Peyer's patch (tissue), 4 donors: ENCODE measurements at regions not wholly inside any gene's neighbourhood (a gene's known extent, or its start where the extent isn't known, plus 50 kb on each side); places are given as distances from the start of the nearest gene placed in this dataset.
A peak's percentile ranks its signal among the peaks of the same experiment; 100 is the strongest.
"Not testable (repeated sequence)": the region's sequence is repeated elsewhere in the genome, so short reads cannot be mapped to it uniquely, and the experiment has no call there.

ENCODE experiments used
- DNase-seq, 3 donors: peaks; one replicate each; pipeline ENCODE4 v3.0.0-alpha.2; 2017 to 2019
- H3K27ac ChIP-seq, 4 donors: fragments of 200-600 bp; sonication (generic); one replicate each; pipeline ENCODE4 v1.5.1; 2016 to 2019
- H3K27me3 ChIP-seq, 2 donors: fragments of 200-600 bp; sonication (generic); one replicate each; pipeline ENCODE4 v1.5.1; 2019
- H3K36me3 ChIP-seq, 3 donors: fragments of 200-600 bp; sonication (generic); one replicate each; pipeline ENCODE4 v1.5.1; 2016 to 2019
- H3K4me1 ChIP-seq, 4 donors: fragments of 200-600 bp; sonication (generic); one replicate each; pipeline ENCODE4 v1.5.1; 2016 to 2019
- H3K4me3 ChIP-seq, 4 donors: fragments of 200-600 bp; sonication (generic); 1 replicate in 3 of 4; 2 replicates in 1 of 4; pipeline ENCODE4 v1.5.1; 2016 to 2019; ENCODE audit warnings: mild to moderate bottlenecking in 1 of 4
- H3K9me3 ChIP-seq, 4 donors: fragments of 200-600 bp; sonication (generic); one replicate each; pipeline ENCODE4 v1.5.1; 2016 to 2019; ENCODE audit warnings: mild to moderate bottlenecking in 1 of 4
- CTCF ChIP-seq, 6 experiments: fragments of 450-650 bp in 4 of 6; fragments of 200-600 bp in 2 of 6; sonication (generic) in 1 of 6; IDR thresholded peaks; one replicate each; pipeline ENCODE4 v1.5.1; 2017 to 2019; ENCODE audit warnings: antibody characterized with exemption in 6 of 6, mild to moderate bottlenecking in 3 of 6, moderate library complexity in 1 of 6
- POLR2A ChIP-seq, 2 donors: fragments of 450-650 bp; IDR thresholded peaks; one replicate each; pipeline ENCODE4 v1.5.1; 2017; ENCODE audit warnings: antibody characterized with exemption in 2 of 2, mild to moderate bottlenecking in 2 of 2, moderate library complexity in 2 of 2

GRCh38 chr14:47917344-47917954 is 242.0 kb upstream of the MDGA2 start:
- peak in 2 of 6 experiments; percentile 25 to 28 for TF ChIP-seq CTCF (IDR thresholded peaks at IDR 0.05)
- TF ChIP-seq POLR2A (IDR thresholded peaks at IDR 0.05) = no peak

GRCh38 chr14:47901141-47901540 is 225.7 kb upstream of the MDGA2 start:
- H3K9me3 ChIP-seq, H3K4me3 ChIP-seq, H3K4me1 ChIP-seq, DNase-seq, H3K36me3 ChIP-seq, H3K27ac ChIP-seq, H3K27me3 ChIP-seq: not testable (repeated sequence)

More at GRCh38 chr14:47917344-47917954, 242.0 kb upstream of the MDGA2 start:
- Histone ChIP-seq H3K4me3 (no peak overlapping the region), H3K27me3 (no peaks in the 10 kb centered on the region), H3K27ac (no peak overlapping the region), H3K4me1 (no peaks in the 10 kb centered on the region), H3K9me3 (no peaks in the 10 kb centered on the region), H3K36me3 (no peaks in the 10 kb centered on the region)
- no peak for DNase-seq

- H3K36me3 ChIP-seq = no peaks in the 10 kb centered on the region
- DNase-seq = no peak
- no peaks in the 10 kb centered on the region for H3K4me1 ChIP-seq
- H3K9me3 ChIP-seq = no peaks in the 10 kb centered on the region
- no peak overlapping the region for H3K4me3 ChIP-seq
- TF ChIP-seq CTCF (IDR thresholded peaks at IDR 0.05) (no peak), POLR2A (IDR thresholded peaks at IDR 0.05) (no peak)
- no peak overlapping the region for H3K27ac ChIP-seq
- no peaks in the 10 kb centered on the region for H3K27me3 ChIP-seq
These were observed 224.3 kb upstream of the MDGA2 start for GRCh38 chr14:47899685-47900084.

GRCh38 chr14:47874350-47874749 is 198.9 kb upstream of the MDGA2 start:
- no peaks in the 10 kb centered on the region for H3K9me3 ChIP-seq
- H3K27me3 ChIP-seq = no peaks in the 10 kb centered on the region
- TF ChIP-seq CTCF (IDR thresholded peaks at IDR 0.05) = no peak
- no peak for TF ChIP-seq POLR2A (IDR thresholded peaks at IDR 0.05)
- H3K27ac ChIP-seq = no peak overlapping the region
- H3K36me3 ChIP-seq = no peaks in the 10 kb centered on the region
- H3K4me3 ChIP-seq = no peak overlapping the region
- no peak for DNase-seq
- H3K4me1 ChIP-seq = no peaks in the 10 kb centered on the region

- Histone ChIP-seq H3K27me3 (no peaks in the 10 kb centered on the region), H3K4me3 (no peak overlapping the region), H3K4me1 (no peaks in the 10 kb centered on the region), H3K36me3 (no peaks in the 10 kb centered on the region), H3K9me3 (no peaks in the 10 kb centered on the region), H3K27ac (no peak overlapping the region)
- DNase-seq = no peak
- no peak for TF ChIP-seq POLR2A (IDR thresholded peaks at IDR 0.05)
- TF ChIP-seq CTCF (IDR thresholded peaks at IDR 0.05) = no peak
These were observed 197.2 kb upstream of the MDGA2 start for GRCh38 chr14:47872588-47872987.

- Histone ChIP-seq H3K4me3 (no peak overlapping the region), H3K36me3 (no peaks in the 10 kb centered on the region), H3K27me3 (no peaks in the 10 kb centered on the region), H3K27ac (no peak overlapping the region), H3K9me3 (no peaks in the 10 kb centered on the region), H3K4me1 (no peaks in the 10 kb centered on the region)
- TF ChIP-seq CTCF (IDR thresholded peaks at IDR 0.05) (no peak), POLR2A (IDR thresholded peaks at IDR 0.05) (no peak)
- no peak for DNase-seq
These were observed 188.0 kb upstream of the MDGA2 start for GRCh38 chr14:47863441-47863840.
